ENCODE measurements at regions not wholly inside any gene's neighbourhood (a gene's known extent, or its start where the extent isn't known, plus 50 kb on each side); places are given as distances from the start of the nearest gene placed in this dataset.

- ChIA-PET POLR2A (no interaction called here), CTCF (no interaction called here), RAD21 (ENCODE audit: low non-redundant PET in 1 of 2, low total read pairs in 2 of 2, uncharacterized antibody in 2 of 2, unreplicated experiment in 2 of 2) (no interaction called here)
- Histone ChIP-seq H3K4me1 (ENCODE audit: control insufficient read depth in 1 of 2, insufficient read depth in 2 of 2, low read length in 2 of 2) (no peaks in the 10 kb centered on the region), H3K9me2 (ENCODE audit: insufficient read depth) (no peaks in the 10 kb centered on the region), H3K27me3 (ENCODE audit: insufficient read depth, low read length) (no peaks in the 10 kb centered on the region), H3K4me3 (replicated peaks in 1 of 2; ENCODE audit: low read depth in 1 of 2, low read length in 2 of 2) (no peak overlapping the region), H3K9ac (ENCODE audit: low read length) (no peak overlapping the region), H4K20me1 (ENCODE audit: insufficient read depth) (no peaks in the 10 kb centered on the region), H3K4me2 (ENCODE audit: low read length) (no peak overlapping the region), H2AFZ (ENCODE audit: low read depth, low read length, poor library complexity, severe bottlenecking) (no peak overlapping the region), H3K9me3 (ENCODE audit: control insufficient read depth in 1 of 2, insufficient read depth in 1 of 2, low read depth in 1 of 2, low read length in 2 of 2) (peaks cover 3 to 4% of the 10 kb centered on the region in 2 experiments; a peak in 2 of 4 replicates), H3K36me3 (ENCODE audit: control insufficient read depth in 1 of 2, insufficient read depth in 2 of 2, low read length in 2 of 2) (no peaks in the 10 kb centered on the region), H3K27ac (ENCODE audit: low read depth, low read length) (no peak overlapping the region), H3K79me2 (ENCODE audit: insufficient read depth, low read length) (no peaks in the 10 kb centered on the region)
- ATAC-seq (no peak), DNase-seq (ENCODE audit: low read depth, low spot score) (no peak)
- intact Hi-C loops (cut with micrococcal nuclease) = no loop called here
- no peak for TF ChIP-seq YY1 (IDR thresholded peaks at IDR 0.05; ENCODE audit: extremely low read depth, insufficient replicate concordance, low read depth, low read length)
- TF ChIP-seq RAD21 (IDR thresholded peaks at IDR 0.05; ENCODE audit: low read depth) = no peak
- TF ChIP-seq SP1 (IDR thresholded peaks at IDR 0.05; ENCODE audit: low read depth) = no peak
- TF ChIP-seq POLR2A (IDR thresholded peaks at IDR 0.05; ENCODE audit: borderline replicate concordance, extremely low read depth, insufficient read depth, insufficient read length) = no peak
- TF ChIP-seq FOSL1 (IDR thresholded peaks at IDR 0.05; ENCODE audit: low read depth) = no peak
- TF ChIP-seq JUND (IDR thresholded peaks at IDR 0.05) = no peak
- TF ChIP-seq CBX3 (IDR thresholded peaks at IDR 0.05; ENCODE audit: low read depth) = no peak
- no peak for TF ChIP-seq EZH2 (IDR thresholded peaks at IDR 0.05)
- no peak for TF ChIP-seq POLR2AphosphoS5 (IDR thresholded peaks at IDR 0.05; ENCODE audit: low read depth, low read length)
- no peak for TF ChIP-seq REST (IDR thresholded peaks at IDR 0.05; ENCODE audit: low read depth)
- no peak for TF ChIP-seq ZFX (IDR thresholded peaks at IDR 0.05)
- TF ChIP-seq CEBPB (IDR thresholded peaks at IDR 0.05; ENCODE audit: low read depth) = no peak
- no peak for TF ChIP-seq SIN3A (IDR thresholded peaks at IDR 0.05; ENCODE audit: low read depth)
- TF ChIP-seq ZNF274 (IDR thresholded peaks at IDR 0.05; ENCODE audit: low read depth, low read length) = no peak
- TF ChIP-seq ZBTB33 (IDR thresholded peaks at IDR 0.05; ENCODE audit: extremely low read depth, insufficient replicate concordance, low read length) = no peak
- TF ChIP-seq SRF (IDR thresholded peaks at IDR 0.05; ENCODE audit: low read depth) = no peak
- TF ChIP-seq ATF3 (IDR thresholded peaks at IDR 0.05) = no peak
- no peak for TF ChIP-seq ELF1 (IDR thresholded peaks at IDR 0.05; ENCODE audit: borderline replicate concordance, low read depth)
- no TSS peak for BruUV-seq (replicated peaks)
Observed at GRCh38 chr5:155871623-155872022, 455.3 kb upstream of the SGCD start.
